GM12865 (cell line): ENCODE measurements at regions not wholly inside any gene's neighbourhood (a gene's known extent, or its start where the extent isn't known, plus 50 kb on each side); places are given as distances from the start of the nearest gene placed in this dataset.

Experiments used
- DNase-seq: peaks from one replicate; pipeline ENCODE4 v3.0.0; 2010; ENCODE audit warnings: low read depth
- H3K4me3 ChIP-seq: 2 replicates; pipeline ENCODE4 v1.5.1; 2011; ENCODE audit warnings: mild to moderate bottlenecking, low read depth, low read length, control low read depth
- CTCF ChIP-seq: IDR thresholded peaks from 2 replicates; pipeline ENCODE4 v1.5.1; 2011; ENCODE audit warnings: low read length, control low read depth, low read depth, inconsistent platforms; ENCODE audit not compliant: insufficient read depth; ENCODE audit errors: missing control alignments

GRCh38 chr9:87813119-87813463 is 69.6 kb upstream of the SPATA31E1 start:
- DNase-seq = no peak
- no peak overlapping the region for H3K4me3 ChIP-seq
- TF ChIP-seq CTCF = no peak

GRCh38 chr9:87816036-87816435 is 66.6 kb upstream of the SPATA31E1 start:
- TF ChIP-seq CTCF = no peak
- DNase-seq = no peak

GRCh38 chr9:87818308-87818707 is 64.4 kb upstream of the SPATA31E1 start:
- no peak overlapping the region for H3K4me3 ChIP-seq
- no peak for DNase-seq
- TF ChIP-seq CTCF = no peak

More at GRCh38 chr9:87816036-87816435, 66.6 kb upstream of the SPATA31E1 start:
- no peak overlapping the region for H3K4me3 ChIP-seq

- no peak for DNase-seq
- TF ChIP-seq CTCF = no peak
- no peak overlapping the region for H3K4me3 ChIP-seq
Measured at GRCh38 chr9:87824216-87824875, 58.3 kb upstream of the SPATA31E1 start.

GRCh38 chr9:87824886-87825285 is 57.8 kb upstream of the SPATA31E1 start:
- no peak for DNase-seq
- no peak overlapping the region for H3K4me3 ChIP-seq
- TF ChIP-seq CTCF = no peak

GRCh38 chr9:87826331-87826730 is 56.3 kb upstream of the SPATA31E1 start:
- no peak for TF ChIP-seq CTCF
- DNase-seq = no peak
- H3K4me3 ChIP-seq = no peak overlapping the region

- H3K4me3 ChIP-seq = no peak overlapping the region
- TF ChIP-seq CTCF = no peak
- no peak for DNase-seq
Measured at GRCh38 chr9:87827341-87827740, 55.3 kb upstream of the SPATA31E1 start.
